ENCODE measurements at regions not wholly inside any gene's neighbourhood (a gene's known extent, or its start where the extent isn't known, plus 50 kb on each side); places are given as distances from the start of the nearest gene placed in this dataset.
"Not testable (repeated sequence)": the region's sequence is repeated elsewhere in the genome, so short reads cannot be mapped to it uniquely, and the experiment has no call there.

- not testable (repeated sequence) for TF ChIP-seq POLR2A, EP300, POLR2AphosphoS5 (IDR thresholded peaks at IDR 0.05)
- TF ChIP-seq, protein P1, sequence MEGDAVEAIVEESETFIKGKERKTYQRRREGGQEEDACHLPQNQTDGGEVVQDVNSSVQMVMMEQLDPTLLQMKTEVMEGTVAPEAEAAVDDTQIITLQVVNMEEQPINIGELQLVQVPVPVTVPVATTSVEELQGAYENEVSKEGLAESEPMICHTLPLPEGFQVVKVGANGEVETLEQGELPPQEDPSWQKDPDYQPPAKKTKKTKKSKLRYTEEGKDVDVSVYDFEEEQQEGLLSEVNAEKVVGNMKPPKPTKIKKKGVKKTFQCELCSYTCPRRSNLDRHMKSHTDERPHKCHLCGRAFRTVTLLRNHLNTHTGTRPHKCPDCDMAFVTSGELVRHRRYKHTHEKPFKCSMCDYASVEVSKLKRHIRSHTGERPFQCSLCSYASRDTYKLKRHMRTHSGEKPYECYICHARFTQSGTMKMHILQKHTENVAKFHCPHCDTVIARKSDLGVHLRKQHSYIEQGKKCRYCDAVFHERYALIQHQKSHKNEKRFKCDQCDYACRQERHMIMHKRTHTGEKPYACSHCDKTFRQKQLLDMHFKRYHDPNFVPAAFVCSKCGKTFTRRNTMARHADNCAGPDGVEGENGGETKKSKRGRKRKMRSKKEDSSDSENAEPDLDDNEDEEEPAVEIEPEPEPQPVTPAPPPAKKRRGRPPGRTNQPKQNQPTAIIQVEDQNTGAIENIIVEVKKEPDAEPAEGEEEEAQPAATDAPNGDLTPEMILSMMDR (IDR thresholded peaks at IDR 0.05): not testable (repeated sequence)
Observed at GRCh38 chr3:75500357-75500756, 163.8 kb upstream of the FRG2C start.

All from suprapubic skin (tissue), 4 donors.